ENCODE measurements at regions not wholly inside any gene's neighbourhood (a gene's known extent, or its start where the extent isn't known, plus 50 kb on each side); places are given as distances from the start of the nearest gene placed in this dataset.

DNA sequence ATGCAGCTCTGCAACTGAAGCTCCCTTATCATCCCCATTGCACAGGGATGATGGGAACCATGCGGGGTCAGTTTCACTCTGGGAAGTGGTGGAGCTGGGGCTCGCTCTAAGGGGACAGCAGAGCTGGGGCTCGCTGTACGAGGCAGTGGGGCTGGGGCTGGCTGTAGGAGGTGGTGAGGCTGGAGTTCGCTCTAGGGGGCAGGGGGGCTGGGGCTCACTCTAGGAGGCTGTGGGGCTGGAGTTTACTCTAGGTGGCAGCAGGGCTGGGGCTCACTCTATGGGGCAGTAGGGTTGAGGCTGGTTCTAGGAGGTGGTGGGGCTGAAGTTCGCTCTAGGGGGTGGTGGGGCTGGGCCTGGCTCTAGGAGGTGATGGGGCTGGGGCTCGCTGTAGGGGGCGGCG, 99.1 kb downstream of the UQCRFS1 start:
- no peak overlapping the region for H2AK5ac ChIP-seq (ENCODE audit: insufficient read length, low read length)
- TF ChIP-seq, protein P1, sequence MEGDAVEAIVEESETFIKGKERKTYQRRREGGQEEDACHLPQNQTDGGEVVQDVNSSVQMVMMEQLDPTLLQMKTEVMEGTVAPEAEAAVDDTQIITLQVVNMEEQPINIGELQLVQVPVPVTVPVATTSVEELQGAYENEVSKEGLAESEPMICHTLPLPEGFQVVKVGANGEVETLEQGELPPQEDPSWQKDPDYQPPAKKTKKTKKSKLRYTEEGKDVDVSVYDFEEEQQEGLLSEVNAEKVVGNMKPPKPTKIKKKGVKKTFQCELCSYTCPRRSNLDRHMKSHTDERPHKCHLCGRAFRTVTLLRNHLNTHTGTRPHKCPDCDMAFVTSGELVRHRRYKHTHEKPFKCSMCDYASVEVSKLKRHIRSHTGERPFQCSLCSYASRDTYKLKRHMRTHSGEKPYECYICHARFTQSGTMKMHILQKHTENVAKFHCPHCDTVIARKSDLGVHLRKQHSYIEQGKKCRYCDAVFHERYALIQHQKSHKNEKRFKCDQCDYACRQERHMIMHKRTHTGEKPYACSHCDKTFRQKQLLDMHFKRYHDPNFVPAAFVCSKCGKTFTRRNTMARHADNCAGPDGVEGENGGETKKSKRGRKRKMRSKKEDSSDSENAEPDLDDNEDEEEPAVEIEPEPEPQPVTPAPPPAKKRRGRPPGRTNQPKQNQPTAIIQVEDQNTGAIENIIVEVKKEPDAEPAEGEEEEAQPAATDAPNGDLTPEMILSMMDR (conservative IDR thresholded peaks at IDR 0.05), result no peak
- H3K56ac ChIP-seq (ENCODE audit: insufficient read length, low read depth, low read length), result no peak overlapping the region
- no peak overlapping the region for H4K91ac ChIP-seq (ENCODE audit: insufficient read length, low read depth, low read length)
- H2BK5ac ChIP-seq (ENCODE audit: insufficient read length, low read length), result no peak overlapping the region
- H3T11ph ChIP-seq (ENCODE audit: low read length), result no peak overlapping the region
- H3K9ac ChIP-seq (ENCODE audit: extremely low read depth, insufficient read length, low read length), result no peak overlapping the region
- H3K79me2 ChIP-seq (ENCODE audit: insufficient read depth, low read length), result no peaks in the 10 kb centered on the region
- no peak overlapping the region for H2BK120ac ChIP-seq (ENCODE audit: low read depth, low read length, poor library complexity, severe bottlenecking)
- no peaks in the 10 kb centered on the region for H3K23me2 ChIP-seq (ENCODE audit: insufficient read length, low read depth, low read length, poor library complexity, severe bottlenecking)
- no peak overlapping the region for H4K5ac ChIP-seq (ENCODE audit: insufficient read length, low read depth, low read length)
- no peak overlapping the region for H3K4ac ChIP-seq (ENCODE audit: low read depth, low read length)
- no peak overlapping the region for H3K4me2 ChIP-seq (ENCODE audit: insufficient read depth, insufficient read length, low read length)
- no peak overlapping the region for H2BK12ac ChIP-seq (ENCODE audit: insufficient read length, low read depth, low read length)
- H3K27ac Mint-ChIP-seq, result no peak overlapping the region
- H3K18ac ChIP-seq (ENCODE audit: insufficient read length, low read depth, low read length), result no peak overlapping the region
- no peaks in the 10 kb centered on the region for H3K4me1 ChIP-seq (ENCODE audit: insufficient read depth, low read length)
- no peak overlapping the region for H3K27ac ChIP-seq (ENCODE audit: insufficient read length, low read depth, low read length)
- 0 out of 7 replicates have a peak, but pooled peaks cover 0 to 3% (median 0%) of the 10 kb centered on the region in 3 experiments for H3K36me3 Mint-ChIP-seq (ENCODE audit: insufficient read depth in 1 of 3, low read depth in 3 of 3)
- no peak overlapping the region for H3K4me3 Mint-ChIP-seq
- H2BK15ac ChIP-seq (ENCODE audit: low read depth, low read length), result no peak overlapping the region
- DNase-seq, result no peak
- H3K14ac ChIP-seq (ENCODE audit: insufficient read depth, low read length), result no peak overlapping the region
- no peak overlapping the region for H3K23ac ChIP-seq (ENCODE audit: insufficient read length, low read depth, low read length)
- peaks cover 7% of the 10 kb centered on the region for H3K27me3 Mint-ChIP-seq (ENCODE audit: low read depth)
- H2AFZ ChIP-seq (ENCODE audit: low read length), result no peak overlapping the region
- H4K20me1 ChIP-seq (ENCODE audit: control insufficient read depth, insufficient read depth, insufficient read length), result no peaks in the 10 kb centered on the region
- H3K9me3 ChIP-seq (ENCODE audit: control insufficient read depth, low read depth, low read length), result no peaks in the 10 kb centered on the region
- no peak overlapping the region for H2BK20ac ChIP-seq (ENCODE audit: low read depth, low read length, poor library complexity, severe bottlenecking)
- no CpG with 5 or more reads among the region's 9 CpGs for WGBS (ENCODE audit: extremely low coverage, insufficient read length, low lambda C conversion rate)
- H4K8ac ChIP-seq (replicated peaks; ENCODE audit: insufficient read length, low read depth, low read length), result no peak overlapping the region
- no peaks in the 10 kb centered on the region; the same call in 1 of the 2 replicates for H3K27me3 ChIP-seq (ENCODE audit: insufficient read depth, low read length)
- H3K79me1 ChIP-seq (ENCODE audit: insufficient read depth, low read depth, low read length, poor library complexity, severe bottlenecking), result no peaks in the 10 kb centered on the region
- no peaks in the 10 kb centered on the region; a peak in 1 of 5 replicates for H3K9me3 Mint-ChIP-seq
- H3K4me1 Mint-ChIP-seq, result no peaks in the 10 kb centered on the region
